SK-N-SH treated with all-trans-retinoic acid at 6 μM for 48 hours (cell line): ENCODE measurements at regions not wholly inside any gene's neighbourhood (a gene's known extent, or its start where the extent isn't known, plus 50 kb on each side); places are given as distances from the start of the nearest gene placed in this dataset.

Experiments
- ARNTL ChIP-seq: fragments of 450-650 bp; formaldehyde crosslinking; IDR thresholded peaks from 2 replicates; pipeline ENCODE4 v1.5.0; 2020; ENCODE audit warnings: low read depth, mild to moderate bottlenecking, moderate library complexity, borderline replicate concordance
- ESRRG ChIP-seq: fragments of 250-450 bp; sonication (Bioruptor Pico); IDR thresholded peaks from 2 replicates; pipeline ENCODE4 v1.6.1; 2021; ENCODE audit warnings: mild to moderate bottlenecking
- GLIS3 ChIP-seq: fragments of 250-450 bp; sonication (Bioruptor Pico); IDR thresholded peaks from 2 replicates; pipeline ENCODE4 v1.5.0; 2020; ENCODE audit warnings: mild to moderate bottlenecking, moderate library complexity
- PPARA ChIP-seq: fragments of 250-450 bp; sonication (Bioruptor Pico); IDR thresholded peaks from 2 replicates; pipeline ENCODE4 v1.5.0; 2020; ENCODE audit warnings: mild to moderate bottlenecking, borderline replicate concordance
- TOX ChIP-seq: fragments of 250-450 bp; sonication (Bioruptor Pico); IDR thresholded peaks from 2 replicates; pipeline ENCODE4 v1.8.0; 2021; ENCODE audit warnings: mild to moderate bottlenecking, moderate library complexity, borderline replicate concordance
- ZFP3 ChIP-seq: fragments of 250-450 bp; sonication (Bioruptor Pico); IDR thresholded peaks from 2 replicates; pipeline ENCODE4 v1.5.0; 2020; ENCODE audit warnings: mild to moderate bottlenecking, moderate library complexity
- ZFP30 ChIP-seq: fragments of 450-650 bp; formaldehyde crosslinking; IDR thresholded peaks from 2 replicates; pipeline ENCODE4 v1.5.0; 2022; ENCODE audit warnings: mild to moderate bottlenecking, moderate library complexity
- ZNF565 ChIP-seq: fragments of 450-650 bp; formaldehyde crosslinking; conservative IDR thresholded peaks from 2 replicates; pipeline ENCODE4 v1.5.0; 2020; ENCODE audit warnings: low read depth, mild to moderate bottlenecking, moderate library complexity
- ZNF8 ChIP-seq: fragments of 450-650 bp; formaldehyde crosslinking; IDR thresholded peaks from 2 replicates; pipeline ENCODE4 v1.5.0; 2020; ENCODE audit warnings: mild to moderate bottlenecking, moderate library complexity
- TF ChIP-seq, protein P1 (sequence below): fragments of 250-450 bp; sonication (Bioruptor Pico); IDR thresholded peaks from 2 replicates; pipeline ENCODE4 v1.5.1; 2020; ENCODE audit warnings: low read depth, mild to moderate bottlenecking, moderate library complexity
- TF ChIP-seq, protein P2 (sequence below): fragments of 250-450 bp; sonication (Bioruptor Pico); IDR thresholded peaks from 2 replicates; pipeline ENCODE4 v1.8.0; 2020; ENCODE audit warnings: mild to moderate bottlenecking, moderate library complexity, borderline replicate concordance
- TF ChIP-seq, protein P3 (sequence below): fragments of 250-450 bp; sonication (Bioruptor Pico); IDR thresholded peaks from 2 replicates; pipeline ENCODE4 v1.8.0; 2021; ENCODE audit warnings: low read depth, mild to moderate bottlenecking, moderate library complexity, borderline replicate concordance

DNA sequence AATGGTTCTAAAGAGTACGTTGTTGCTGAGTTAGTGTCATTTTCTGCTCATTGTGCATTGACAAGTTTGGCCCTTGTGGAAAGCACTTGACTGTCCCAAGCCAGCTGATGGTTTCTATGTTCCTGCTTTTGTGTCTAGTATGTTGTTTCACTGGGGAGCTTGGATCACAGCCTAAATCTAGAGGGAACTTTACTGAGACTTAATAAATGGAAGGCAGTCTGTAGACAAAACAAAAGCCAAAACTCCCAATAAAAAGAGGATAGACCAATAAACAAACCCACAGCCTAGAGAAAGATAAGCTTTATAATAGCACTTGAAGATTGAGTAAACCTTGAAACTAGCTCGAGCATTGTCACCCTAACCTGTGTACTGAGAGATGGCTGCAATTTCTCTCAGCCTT, 196.8 kb downstream of the ADRA2A start:
- TF ChIP-seq, protein P1, sequence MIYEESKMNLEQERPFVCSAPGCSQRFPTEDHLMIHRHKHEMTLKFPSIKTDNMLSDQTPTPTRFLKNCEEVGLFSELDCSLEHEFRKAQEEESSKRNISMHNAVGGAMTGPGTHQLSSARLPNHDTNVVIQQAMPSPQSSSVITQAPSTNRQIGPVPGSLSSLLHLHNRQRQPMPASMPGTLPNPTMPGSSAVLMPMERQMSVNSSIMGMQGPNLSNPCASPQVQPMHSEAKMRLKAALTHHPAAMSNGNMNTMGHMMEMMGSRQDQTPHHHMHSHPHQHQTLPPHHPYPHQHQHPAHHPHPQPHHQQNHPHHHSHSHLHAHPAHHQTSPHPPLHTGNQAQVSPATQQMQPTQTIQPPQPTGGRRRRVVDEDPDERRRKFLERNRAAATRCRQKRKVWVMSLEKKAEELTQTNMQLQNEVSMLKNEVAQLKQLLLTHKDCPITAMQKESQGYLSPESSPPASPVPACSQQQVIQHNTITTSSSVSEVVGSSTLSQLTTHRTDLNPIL (CRISPR knock-in tag): no peak
- TF ChIP-seq ZFP3 (CRISPR knock-in tag): no peak
- no peak for TF ChIP-seq TOX (CRISPR knock-in tag)
- no peak for TF ChIP-seq ZNF8
- no peak for TF ChIP-seq ZNF565 (CRISPR knock-in tag)
- no peak for TF ChIP-seq ZFP30
- TF ChIP-seq ESRRG: no peak
- TF ChIP-seq, protein P2, sequence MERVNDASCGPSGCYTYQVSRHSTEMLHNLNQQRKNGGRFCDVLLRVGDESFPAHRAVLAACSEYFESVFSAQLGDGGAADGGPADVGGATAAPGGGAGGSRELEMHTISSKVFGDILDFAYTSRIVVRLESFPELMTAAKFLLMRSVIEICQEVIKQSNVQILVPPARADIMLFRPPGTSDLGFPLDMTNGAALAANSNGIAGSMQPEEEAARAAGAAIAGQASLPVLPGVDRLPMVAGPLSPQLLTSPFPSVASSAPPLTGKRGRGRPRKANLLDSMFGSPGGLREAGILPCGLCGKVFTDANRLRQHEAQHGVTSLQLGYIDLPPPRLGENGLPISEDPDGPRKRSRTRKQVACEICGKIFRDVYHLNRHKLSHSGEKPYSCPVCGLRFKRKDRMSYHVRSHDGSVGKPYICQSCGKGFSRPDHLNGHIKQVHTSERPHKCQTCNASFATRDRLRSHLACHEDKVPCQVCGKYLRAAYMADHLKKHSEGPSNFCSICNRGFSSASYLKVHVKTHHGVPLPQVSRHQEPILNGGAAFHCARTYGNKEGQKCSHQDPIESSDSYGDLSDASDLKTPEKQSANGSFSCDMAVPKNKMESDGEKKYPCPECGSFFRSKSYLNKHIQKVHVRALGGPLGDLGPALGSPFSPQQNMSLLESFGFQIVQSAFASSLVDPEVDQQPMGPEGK (CRISPR knock-in tag): no peak
- TF ChIP-seq ARNTL (CRISPR knock-in tag): no peak
- TF ChIP-seq, protein P3, sequence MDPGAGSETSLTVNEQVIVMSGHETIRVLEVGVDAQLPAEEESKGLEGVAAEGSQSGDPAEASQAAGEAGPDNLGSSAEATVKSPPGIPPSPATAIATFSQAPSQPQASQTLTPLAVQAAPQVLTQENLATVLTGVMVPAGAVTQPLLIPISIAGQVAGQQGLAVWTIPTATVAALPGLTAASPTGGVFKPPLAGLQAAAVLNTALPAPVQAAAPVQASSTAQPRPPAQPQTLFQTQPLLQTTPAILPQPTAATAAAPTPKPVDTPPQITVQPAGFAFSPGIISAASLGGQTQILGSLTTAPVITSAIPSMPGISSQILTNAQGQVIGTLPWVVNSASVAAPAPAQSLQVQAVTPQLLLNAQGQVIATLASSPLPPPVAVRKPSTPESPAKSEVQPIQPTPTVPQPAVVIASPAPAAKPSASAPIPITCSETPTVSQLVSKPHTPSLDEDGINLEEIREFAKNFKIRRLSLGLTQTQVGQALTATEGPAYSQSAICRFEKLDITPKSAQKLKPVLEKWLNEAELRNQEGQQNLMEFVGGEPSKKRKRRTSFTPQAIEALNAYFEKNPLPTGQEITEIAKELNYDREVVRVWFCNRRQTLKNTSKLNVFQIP (CRISPR knock-in tag): no peak
- no peak for TF ChIP-seq PPARA
- TF ChIP-seq GLIS3 (CRISPR knock-in tag): no peak
